HG03520 (cell line): ENCODE measurements at regions not wholly inside any gene's neighbourhood (a gene's known extent, or its start where the extent isn't known, plus 50 kb on each side); places are given as distances from the start of the nearest gene placed in this dataset.

Experiments used
- ATAC-seq: cut with Tn5 transposase; IDR thresholded peaks from one replicate; pipeline ENCODE4 v1.9.1; 2021; ENCODE audit warnings: mild to moderate bottlenecking, moderate library complexity; ENCODE audit not compliant: unreplicated experiment

DNA sequence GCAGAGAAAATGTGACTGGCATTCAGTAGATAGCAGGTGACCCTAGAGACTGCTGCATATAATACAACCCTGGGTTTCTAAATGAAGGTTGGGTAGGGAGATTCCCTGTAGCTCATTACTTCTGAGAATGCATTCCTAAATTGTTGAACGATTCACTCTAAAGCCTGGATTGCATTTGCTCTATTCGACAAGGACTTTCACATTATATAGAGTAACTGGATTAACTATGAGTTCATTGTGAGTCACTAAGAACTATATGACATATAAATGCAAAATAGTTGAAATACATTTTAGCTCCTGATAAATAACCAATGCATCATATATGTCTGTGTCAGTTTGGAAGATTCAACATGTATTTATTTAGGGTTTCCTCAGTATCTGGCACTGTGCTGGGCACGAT is 294.7 kb upstream of the CCDC54 start:
- ATAC-seq, result no peak

DNA sequence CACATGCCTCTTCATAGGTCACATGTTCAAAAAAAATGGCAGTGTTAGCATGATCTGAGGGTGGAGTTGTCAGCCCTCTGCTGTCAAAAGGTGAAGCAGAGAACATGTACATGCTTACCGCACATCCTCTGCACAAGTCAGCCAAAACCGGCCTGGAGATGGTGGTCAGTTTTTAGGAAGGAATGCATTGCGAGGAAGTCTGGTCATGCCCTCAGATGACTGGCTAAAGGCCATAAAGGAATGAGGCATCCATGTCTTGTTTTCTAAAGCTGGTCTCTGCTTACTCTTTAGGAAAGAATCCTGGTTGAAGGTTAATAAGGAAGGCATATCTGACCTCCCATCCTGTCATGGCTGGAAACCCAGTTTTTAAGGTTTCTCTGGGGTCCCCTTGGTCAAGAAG is 292.0 kb upstream of the CCDC54 start:
- no peak for ATAC-seq

DNA sequence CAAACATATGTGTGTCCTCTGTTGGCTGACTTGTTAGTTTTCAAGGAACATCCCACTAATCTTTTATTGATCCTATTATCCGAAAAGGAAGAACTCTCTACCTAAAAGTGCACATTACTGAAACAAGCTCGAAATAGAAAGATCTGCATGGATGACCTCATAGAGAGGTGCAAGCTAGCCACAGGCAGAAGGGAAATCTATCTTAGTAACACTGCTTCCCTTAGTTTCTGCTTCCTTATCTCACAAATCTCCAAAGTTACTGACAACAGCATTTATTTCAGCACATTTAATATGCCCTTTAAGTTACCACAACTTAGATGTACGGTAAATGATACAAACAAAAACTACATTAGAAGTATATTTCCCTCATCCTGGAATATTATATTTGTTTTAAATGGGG is 285.1 kb upstream of the CCDC54 start:
- no peak for ATAC-seq

DNA sequence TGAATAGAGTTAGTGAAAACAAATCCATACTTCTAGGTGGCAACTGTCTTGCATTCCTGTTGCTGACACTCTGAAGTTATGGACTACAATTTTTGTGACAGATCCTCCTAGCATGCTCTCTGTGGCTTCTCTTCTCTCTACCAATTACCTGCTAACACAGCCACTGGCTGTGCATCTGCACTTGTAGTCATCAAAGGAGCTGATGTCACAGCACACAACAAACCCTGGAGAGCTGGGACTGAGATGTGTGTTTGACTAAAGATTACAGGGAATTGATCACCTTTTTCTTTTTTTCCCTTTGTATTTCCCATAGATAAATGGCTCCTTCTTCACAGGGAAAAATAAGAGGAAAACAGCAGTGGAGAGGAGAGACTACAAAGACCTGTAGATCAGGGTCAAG is 278.4 kb upstream of the CCDC54 start:
- no peak for ATAC-seq

DNA sequence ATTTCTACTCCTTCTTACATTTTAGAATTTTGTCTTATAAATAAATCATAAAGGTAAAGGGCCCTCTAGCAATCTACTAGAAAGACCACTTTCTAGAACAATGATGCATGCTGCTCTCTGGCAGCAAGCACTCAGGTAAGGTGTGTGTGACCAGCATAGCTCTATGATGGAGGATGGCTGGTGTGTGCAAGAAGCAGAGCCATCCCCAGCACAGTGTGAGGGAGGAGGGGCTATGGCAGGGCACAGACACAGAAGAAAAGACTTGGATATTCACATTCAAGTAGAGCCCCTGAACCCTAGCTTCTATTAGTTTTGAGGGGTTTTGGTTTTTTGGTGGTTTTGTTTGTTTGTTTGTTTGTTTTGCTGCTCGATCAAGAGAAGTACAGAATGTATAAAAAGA is 277.1 kb upstream of the CCDC54 start:
- ATAC-seq, result no peak

DNA sequence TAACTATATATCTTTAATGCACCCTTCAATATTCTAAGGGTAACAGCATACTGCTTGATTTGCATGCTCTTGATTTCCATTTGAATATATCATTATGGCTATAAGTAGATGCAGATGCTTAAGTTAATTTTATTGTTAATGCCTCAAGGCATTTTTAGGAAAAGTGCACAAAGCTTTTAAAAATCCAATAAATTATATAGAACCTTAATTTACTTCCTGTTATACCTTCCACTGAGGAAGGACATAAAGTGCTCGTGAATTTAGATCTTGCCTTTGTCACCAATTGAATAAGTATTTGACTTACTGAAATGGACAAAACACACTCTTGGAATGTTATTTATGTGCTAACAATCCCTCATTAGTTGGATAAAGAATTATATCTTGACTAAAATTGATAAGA is 276.7 kb upstream of the CCDC54 start:
- ATAC-seq, result no peak

DNA sequence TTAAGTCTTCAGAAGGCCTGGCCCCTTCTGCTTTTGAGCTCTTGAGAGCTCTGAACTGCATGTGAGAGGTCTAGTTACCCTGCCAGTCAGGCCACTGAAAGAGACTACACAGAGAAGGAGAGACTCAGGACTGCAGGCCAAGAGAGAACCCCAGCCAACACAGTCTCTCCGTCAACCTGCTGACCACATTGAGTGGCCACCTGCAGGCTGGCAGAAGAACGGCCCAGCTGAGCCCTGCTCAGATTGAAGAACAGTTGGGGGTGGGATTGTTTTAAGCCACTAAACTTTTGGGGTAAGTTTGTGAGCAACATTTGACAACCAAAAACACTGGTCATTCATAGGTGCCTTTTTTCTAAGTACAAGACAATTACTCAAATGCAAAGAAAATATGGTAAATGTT is 273.5 kb upstream of the CCDC54 start:
- ATAC-seq, result no peak

DNA sequence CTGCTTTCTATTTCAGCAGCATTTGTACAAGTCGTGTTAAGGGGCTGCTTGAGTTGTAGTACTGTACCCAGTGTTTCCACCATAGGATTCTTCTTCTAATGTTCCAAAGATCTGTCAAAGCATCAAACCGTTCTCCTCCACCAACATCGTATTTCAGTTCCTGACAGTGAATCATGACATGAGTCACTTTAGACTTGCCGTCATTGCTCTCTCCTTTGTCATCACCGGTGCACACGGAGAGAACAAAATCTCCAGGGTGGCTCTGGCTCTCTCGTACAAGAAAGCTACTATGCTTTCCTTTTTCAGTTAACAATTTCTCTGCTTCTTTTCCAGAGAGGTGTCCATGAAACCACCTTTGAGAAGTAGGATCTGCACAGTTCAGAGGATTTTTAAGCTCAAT is 270.9 kb upstream of the CCDC54 start:
- ATAC-seq, result no peak

DNA sequence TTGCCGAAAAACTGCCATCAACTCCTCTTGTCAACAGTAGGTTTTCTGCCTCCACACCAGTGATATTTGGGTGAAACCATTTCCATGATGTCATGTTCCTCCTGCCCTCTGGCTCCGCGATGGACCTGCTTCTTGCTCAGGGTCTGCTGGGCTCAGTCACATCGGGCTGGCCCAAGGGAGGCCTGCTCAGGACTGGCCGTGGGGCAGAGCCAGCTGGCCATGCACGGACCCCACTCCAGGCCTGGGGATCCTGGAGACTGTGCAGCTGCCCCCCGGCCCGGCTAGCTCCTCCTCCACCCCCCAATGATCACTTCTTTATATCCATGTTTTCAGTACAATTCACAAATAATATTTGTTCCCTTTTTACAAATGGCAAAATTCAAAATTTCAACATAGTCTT is 270.3 kb upstream of the CCDC54 start:
- no peak for ATAC-seq

DNA sequence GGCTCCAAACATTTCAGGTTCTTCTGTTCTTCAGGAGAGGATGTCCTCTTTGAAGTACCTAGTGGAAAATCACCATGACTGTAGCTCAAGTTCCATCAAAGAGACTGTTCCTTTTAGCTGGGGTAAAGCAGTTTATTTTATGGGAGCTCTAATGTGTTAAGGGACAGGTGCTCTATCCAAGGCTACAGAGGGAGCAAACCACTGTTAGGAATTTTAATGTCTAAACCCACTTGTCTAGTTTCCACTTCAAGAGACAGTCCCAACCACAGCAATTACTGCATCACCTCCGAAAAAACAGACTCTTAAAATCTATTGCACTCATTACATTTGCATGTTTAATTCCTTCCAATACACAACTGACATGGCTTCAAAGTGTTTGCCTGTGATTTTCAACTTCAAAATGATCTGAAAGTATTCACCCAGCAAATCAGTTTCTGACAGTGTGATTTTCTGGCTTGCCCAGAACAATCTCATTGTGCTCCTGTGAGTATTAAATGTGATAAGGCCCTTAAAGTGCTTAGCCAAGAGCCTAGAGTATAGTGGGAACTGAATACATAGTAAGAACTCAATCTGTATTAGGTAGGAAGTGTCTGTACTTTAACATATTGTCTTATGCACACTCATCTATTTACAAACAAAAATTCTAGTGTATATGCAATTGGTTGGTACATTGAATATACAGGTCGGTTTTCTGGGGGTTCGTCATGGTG is 266.5 kb upstream of the CCDC54 start:
- ATAC-seq, result no peak

DNA sequence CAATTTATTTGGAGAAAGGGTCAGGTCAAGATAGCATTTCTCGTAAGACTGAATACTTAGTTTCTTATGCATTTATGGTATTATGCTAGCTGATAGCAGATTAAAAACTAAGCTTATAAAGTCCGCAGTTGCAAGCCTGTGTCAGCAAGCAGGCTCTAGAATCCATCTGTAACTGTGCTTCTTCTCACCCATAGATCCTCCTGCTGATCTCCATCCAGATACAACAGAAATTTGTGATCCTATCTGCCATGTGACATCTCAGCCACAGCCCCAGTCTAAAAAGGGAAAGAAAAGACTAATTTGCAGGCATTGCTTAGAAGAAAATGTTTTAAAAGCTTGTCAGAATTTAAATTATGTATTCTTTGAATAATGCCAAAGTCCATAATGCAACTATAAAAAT is 265.4 kb upstream of the CCDC54 start:
- no peak for ATAC-seq

DNA sequence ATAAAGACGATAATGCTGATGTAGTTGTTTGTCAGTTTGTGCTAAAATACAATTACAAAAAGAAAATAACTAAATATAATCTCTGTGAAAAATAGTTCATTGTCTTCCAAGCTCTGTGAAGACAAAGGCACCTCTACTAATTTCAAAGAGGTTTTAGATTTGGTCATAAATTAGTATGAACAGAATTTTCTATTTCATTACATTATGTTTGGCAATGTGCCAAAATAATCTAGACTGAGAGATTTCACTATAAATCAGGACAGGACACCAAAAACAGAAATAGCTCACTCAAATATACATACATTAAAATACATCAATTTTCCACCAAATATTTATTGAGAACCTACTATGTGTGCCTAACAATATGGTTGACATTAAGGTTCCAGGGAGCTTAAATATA is 264.9 kb upstream of the CCDC54 start:
- no peak for ATAC-seq

DNA sequence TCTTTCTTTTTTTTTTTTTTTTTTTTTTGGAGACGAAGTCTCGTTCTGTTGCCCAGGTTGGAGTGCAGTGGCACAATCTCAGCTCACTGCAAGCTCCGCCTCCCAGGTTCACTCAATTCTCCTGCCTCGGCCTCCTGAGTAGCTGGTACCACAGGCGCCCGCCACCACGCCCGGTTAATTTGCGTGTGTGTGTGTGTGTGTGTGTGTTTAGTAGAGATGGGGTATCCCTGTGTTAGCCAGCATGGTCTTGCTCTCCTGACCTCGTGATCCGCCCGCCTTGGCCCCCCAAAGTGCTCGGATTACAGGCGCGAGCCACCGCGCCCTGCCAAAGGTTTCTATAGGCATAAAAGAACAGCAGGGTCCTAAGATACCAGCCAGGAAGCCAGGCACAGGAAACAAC is 261.0 kb upstream of the CCDC54 start:
- ATAC-seq, result no peak

DNA sequence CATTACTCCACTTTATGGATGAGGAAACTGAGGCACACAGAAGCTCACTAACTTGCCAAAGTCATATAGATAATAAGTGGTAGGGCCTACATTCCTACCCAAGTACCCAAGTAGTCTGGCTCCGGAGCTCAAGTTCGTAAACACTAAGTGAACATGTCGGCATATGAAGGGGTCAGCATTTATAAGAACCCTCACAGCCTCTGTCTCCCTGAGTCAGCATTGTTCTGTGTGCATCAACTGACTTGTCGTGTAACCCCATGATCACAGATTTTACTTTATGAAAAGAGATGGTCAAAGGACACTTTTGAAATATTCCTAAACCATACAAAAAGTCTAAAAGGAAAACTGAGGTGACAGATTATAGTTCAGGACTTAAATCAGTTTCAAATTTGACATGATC is 260.1 kb upstream of the CCDC54 start:
- ATAC-seq, result no peak

DNA sequence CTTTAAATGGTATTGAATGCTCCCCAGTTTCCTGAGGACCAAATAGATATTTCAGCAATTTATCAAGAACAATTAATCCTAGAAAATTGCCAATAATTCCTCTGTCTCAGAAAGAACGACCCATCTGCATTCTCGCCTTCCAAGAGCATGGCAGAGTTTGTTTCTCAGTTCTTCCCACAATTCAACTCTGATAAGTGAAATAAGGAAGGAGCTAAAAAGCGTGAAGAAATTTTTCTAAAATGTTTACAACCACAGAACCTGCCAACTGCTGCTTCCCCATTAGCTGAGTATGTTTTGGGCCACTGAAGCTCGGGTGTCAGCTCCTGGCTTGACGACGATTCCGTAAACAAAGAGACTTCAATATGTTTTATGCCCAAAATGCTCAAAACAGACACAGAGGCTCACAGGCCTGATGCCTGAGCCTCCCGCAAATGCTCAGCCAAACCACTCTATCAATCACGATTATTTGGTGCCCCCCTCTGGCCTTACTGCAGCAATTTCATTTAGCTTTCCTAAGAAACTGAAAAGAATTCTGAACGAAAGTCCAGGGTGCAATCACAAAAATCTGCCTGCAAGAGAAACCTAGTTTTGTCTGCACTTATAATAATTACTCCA is 259.2 kb upstream of the CCDC54 start:
- ATAC-seq, result no peak

DNA sequence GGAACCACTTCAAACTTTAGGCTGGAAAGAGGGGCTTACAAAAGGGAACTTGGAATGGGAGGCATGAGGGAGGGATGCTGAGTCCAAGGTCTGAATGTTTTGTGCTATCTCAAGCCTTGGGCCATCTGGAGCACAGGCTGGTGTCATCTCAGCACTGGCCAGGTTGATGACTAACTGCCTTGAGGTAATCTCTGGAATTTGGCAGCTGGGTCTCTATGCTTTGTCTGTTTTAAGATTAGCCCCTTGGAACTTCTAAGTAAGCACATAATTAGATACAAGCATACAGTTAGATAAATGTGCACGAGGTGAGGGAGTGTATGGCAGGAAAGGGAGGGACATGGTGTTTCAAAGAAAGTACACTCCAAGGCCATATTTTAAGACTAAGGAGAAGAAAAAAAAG is 252.4 kb upstream of the CCDC54 start:
- no peak for ATAC-seq

DNA sequence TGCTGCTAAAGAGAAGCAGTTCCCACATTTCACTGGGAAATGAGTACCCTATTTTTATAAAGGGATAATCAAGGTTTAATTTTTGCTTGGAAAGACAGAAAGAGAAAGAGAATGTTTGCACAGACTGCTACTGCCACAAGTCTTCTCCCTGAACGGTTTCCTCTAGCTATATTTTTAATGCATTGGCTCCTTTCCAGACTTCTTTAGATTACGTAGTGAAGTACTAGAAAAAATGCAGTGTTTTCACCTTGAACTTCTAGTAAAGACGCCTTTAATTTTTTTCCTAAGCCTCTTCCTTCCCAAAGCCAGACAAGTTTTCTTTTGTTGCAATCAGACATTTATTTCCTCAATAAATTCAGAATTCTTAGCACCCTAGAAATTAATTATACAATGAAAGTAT is 248.3 kb upstream of the CCDC54 start:
- ATAC-seq, result no peak

DNA sequence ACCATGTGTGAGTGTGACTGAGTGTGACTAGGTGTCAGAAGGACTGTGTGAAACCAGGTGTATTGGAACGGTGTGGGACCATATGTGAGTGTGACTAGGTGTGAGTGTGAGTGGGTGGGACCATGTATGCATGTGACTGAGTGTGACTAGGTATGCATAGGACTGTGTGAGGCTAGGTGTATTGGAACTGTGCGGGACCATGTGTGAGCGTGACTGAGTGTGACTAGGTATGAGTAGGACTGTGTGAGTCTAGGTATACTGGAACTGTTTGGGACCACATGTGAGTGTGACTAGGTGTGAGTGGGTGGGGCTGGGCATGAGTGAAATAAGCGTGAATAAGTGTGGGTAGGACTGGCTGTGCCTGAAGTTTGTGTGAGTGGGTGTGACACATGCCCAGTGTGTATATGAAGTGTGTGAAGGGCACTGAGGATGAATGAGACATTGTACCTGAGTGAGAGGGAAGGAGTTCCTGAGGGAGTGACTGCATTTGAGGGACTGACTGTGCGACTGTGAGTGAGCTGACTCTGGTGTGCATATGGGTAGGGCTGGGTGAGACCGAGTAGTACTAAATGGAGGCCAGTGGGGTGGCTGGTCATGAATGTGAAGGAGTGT is 247.0 kb upstream of the CCDC54 start:
- no peak for ATAC-seq

DNA sequence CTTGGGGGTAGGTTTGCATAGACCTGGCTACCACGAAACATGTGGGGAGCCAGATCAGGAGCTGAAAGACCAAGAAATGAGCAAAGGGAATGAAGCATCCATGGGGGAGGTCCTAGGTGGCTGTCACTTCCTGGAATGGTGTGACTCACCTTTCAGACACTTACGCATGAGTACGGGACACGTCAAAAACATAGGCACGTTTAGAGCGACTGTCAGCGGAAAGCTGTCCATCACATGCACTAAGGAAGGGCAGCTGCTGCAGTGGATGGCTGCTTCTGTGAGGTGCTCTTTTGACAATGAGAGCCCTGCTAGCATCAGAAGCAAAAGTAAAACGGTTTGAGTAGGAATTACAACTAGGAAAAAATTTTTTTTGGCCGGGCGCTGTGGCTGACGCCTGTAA is 244.6 kb upstream of the CCDC54 start:
- no peak for ATAC-seq

DNA sequence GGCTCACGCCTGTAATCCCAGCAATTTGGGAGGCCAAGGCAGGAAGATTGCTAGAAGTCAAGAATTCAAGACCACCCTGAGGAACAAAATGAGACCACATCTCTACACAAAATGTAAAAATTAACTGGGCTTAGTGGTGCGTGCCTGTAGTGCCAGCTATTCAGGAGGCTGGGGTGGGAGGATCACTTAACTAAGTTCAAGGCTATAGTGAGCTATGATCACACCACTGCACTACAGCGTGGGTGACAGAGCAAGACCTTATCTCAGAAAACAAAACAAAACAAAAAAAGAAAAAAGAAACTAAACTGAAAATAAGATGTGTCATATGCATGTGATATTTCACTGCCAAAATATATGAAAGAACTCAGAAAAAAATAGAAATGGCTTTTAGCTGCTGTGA is 243.3 kb upstream of the CCDC54 start:
- ATAC-seq, result no peak

DNA sequence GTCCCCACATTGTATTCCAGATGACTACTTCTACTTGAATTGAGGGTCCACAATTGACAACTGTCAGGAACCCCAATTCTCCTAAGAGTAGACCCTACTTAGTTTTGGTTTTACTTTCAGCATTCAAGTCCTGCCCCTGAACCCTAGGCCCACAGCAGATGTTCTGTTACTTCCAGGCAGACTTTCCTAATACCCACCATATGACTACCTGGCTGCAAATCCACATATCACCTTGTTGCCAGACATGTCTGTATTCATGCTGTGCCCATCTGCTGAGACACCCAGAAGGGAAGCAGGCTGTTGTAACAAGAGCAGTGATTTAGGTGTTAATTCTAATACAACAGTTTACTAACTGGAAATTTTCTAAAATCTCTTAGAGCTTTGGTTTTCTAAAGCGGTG is 235.1 kb upstream of the CCDC54 start:
- no peak for ATAC-seq

DNA sequence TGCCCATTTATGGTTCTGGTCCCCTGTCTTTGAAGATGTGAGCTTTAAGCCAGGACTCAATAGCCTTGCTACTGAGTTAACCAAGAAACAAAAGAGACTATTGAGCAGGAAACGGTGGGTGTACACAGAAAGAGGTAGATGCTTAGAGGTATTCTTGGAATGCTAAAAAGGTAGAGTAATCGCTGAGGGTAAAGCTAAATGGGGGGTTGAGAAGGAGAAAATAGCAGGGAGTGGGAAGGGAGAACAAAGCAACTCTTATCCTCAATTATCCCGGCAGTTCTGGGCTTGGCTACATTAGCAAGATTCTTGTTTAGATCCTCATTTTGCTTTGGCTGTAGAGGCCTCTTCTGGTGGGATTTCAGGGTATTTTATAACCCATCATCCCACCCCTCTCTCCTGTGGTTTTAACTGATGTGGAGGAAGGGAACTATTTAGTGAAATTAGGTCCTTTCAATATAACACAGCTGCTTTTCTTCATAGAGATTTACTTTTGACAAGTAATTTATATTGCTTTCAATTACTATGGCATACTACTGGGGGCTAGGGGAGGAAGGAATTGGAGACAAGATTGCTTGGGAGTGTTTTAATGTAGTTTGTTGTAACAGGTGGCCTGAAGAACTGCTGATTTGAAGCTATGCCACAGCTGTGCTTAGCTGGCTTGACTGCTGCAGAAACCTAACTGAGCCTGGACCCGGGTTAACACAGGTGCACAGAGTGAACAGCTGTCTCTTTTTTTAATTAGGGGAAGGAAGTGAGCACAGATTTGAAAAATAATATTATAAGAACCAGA is 234.3 kb upstream of the CCDC54 start:
- no peak for ATAC-seq
